ENCODE measurements at regions not wholly inside any gene's neighbourhood (a gene's known extent, or its start where the extent isn't known, plus 50 kb on each side); places are given as distances from the start of the nearest gene placed in this dataset.
"Not testable (repeated sequence)": the region's sequence is repeated elsewhere in the genome, so short reads cannot be mapped to it uniquely, and the experiment has no call there.

- intact Hi-C loops (cut with DNase I): no loop called here
- TF ChIP-seq CTCF (IDR thresholded peaks at IDR 0.05): no peak
- no peaks in the 10 kb centered on the region for H3K36me3 ChIP-seq
- DNase-seq (no peak), ATAC-seq (no peak)
- H3K4me3 ChIP-seq: no peak overlapping the region
- no peaks in the 10 kb centered on the region for H3K27me3 ChIP-seq
- no peak overlapping the region for H3K27ac ChIP-seq
- peaks cover 12% of the 10 kb centered on the region for H3K9me3 ChIP-seq
- peaks cover 7% of the 10 kb centered on the region for H3K4me1 ChIP-seq
Observed at GRCh38 chr12:72746048-72746447, 473.9 kb downstream of the TRHDE start.

DNA sequence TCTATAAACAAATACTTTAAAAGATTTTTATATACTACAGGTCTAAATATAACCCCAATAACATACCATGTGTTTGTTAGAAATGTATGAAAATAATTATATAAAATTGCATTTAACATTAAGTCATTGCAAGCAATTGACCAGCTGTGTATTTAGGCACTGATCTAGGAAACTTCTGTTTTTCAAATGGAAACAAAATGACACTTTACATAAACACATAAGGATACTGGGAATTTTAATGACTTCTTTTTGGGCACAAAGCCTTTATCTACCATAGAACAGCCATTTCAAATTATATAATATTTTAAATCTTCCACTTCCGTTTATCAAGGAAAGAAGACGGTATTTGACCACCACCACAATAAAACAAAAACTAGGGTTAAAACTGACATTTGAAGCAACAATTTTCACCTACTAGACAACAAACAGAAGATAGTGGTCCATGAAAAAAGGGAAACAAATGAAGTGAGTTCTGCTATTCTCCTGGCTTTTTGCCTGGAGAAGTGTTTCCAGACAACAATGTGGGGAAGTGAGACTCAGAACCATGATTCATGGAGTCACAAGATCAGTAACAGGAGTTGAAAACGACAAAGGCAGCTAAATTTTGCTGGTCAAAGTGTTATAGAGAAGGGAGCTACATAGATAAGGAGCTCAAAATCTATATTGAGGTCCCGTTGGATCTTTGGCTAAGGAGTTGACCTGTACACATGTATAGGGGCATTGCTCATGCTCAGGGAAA lies 475.1 kb downstream of the TRHDE start:
- H3K4me3 ChIP-seq: no peak overlapping the region
- DNase-seq (no peak), ATAC-seq (peak; percentile 82)
- intact Hi-C loops (cut with DNase I): no loop called here
- peak overlapping the region; percentile 70 for H3K27ac ChIP-seq
- no peaks in the 10 kb centered on the region for H3K27me3 ChIP-seq
- no peaks in the 10 kb centered on the region for H3K36me3 ChIP-seq
- no peak for TF ChIP-seq CTCF (IDR thresholded peaks at IDR 0.05)
- peaks cover 7% of the 10 kb centered on the region for H3K4me1 ChIP-seq
- peaks cover 5% of the 10 kb centered on the region for H3K9me3 ChIP-seq

- Histone ChIP-seq H3K36me3 (no peaks in the 10 kb centered on the region), H3K27me3 (no peaks in the 10 kb centered on the region), H3K4me1 (peaks cover 7% of the 10 kb centered on the region), H3K4me3 (no peak overlapping the region), H3K27ac (no peak overlapping the region), H3K9me3 (peaks cover 5% of the 10 kb centered on the region)
- DNase-seq (no peak), ATAC-seq (no peak)
- no peak for TF ChIP-seq CTCF (IDR thresholded peaks at IDR 0.05)
- intact Hi-C loops (cut with DNase I): no loop called here
Observed at GRCh38 chr12:72748971-72749370, 476.8 kb downstream of the TRHDE start.

- no peaks in the 10 kb centered on the region for H3K36me3 ChIP-seq
- intact Hi-C loops (cut with DNase I): no loop called here
- no peak overlapping the region for H3K4me3 ChIP-seq
- H3K27me3 ChIP-seq: no peaks in the 10 kb centered on the region
- H3K9me3 ChIP-seq: no peaks in the 10 kb centered on the region
- H3K4me1 ChIP-seq: no peaks in the 10 kb centered on the region
- H3K27ac ChIP-seq: no peak overlapping the region
- DNase-seq (no peak), ATAC-seq (no peak)
- TF ChIP-seq CTCF (IDR thresholded peaks at IDR 0.05): no peak
Observed at GRCh38 chr12:72753571-72753970, 481.4 kb downstream of the TRHDE start.

DNA sequence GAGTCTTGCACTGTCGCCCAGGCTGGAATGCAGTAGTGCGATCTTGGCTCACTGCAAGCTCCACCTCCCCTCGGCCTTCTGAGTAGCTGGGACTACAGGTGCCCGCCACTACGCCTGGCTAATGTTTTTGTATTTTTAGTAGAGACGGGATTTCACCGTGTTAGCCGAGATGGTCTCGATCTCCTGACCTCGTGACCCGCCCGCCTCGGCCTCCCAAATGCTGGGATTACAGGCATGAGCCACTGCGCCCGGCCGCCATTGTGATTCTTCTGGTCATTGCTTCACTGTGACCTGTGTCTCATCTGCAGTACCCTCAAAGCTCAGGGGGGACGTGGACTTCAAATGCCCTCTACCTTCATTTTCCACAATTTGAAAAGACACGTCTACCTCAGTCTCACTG lies 481.9 kb downstream of the TRHDE start:
- H3K27me3 ChIP-seq; H3K4me3 ChIP-seq; ATAC-seq; H3K9me3 ChIP-seq; H3K36me3 ChIP-seq; H3K27ac ChIP-seq; H3K4me1 ChIP-seq; intact Hi-C loops (cut with DNase I); DNase-seq: not testable (repeated sequence)

- DNase-seq (no peak), ATAC-seq (no peak)
- H3K9me3 ChIP-seq: no peaks in the 10 kb centered on the region
- no peaks in the 10 kb centered on the region for H3K27me3 ChIP-seq
- no peak for TF ChIP-seq CTCF (IDR thresholded peaks at IDR 0.05)
- H3K4me1 ChIP-seq: no peaks in the 10 kb centered on the region
- H3K4me3 ChIP-seq: no peak overlapping the region
- H3K27ac ChIP-seq: no peak overlapping the region
- intact Hi-C loops (cut with DNase I): no loop called here
- no peaks in the 10 kb centered on the region for H3K36me3 ChIP-seq
Observed at GRCh38 chr12:72766517-72766916, 494.3 kb downstream of the TRHDE start.
